HepG2 (cell line): ENCODE measurements at regions not wholly inside any gene's neighbourhood (a gene's known extent, or its start where the extent isn't known, plus 50 kb on each side); places are given as distances from the start of the nearest gene placed in this dataset.

ENCODE experiments used
- DNMT3B ChIP-seq: conservative IDR thresholded peaks from 2 replicates; pipeline ENCODE4 v1.6.1; 2016; ENCODE audit warnings: missing biosample characterization, control low read depth
- DR1 ChIP-seq: sonication (generic); formaldehyde crosslinking; IDR thresholded peaks from 2 replicates; pipeline ENCODE4 v1.8.0; 2021; ENCODE audit warnings: mild to moderate bottlenecking, missing genetic modification reagents, inconsistent platforms
- EP300 ChIP-seq, 3 experiments: sonication (generic) in 1 of 3; formaldehyde crosslinking in 1 of 3; IDR thresholded peaks; 2 replicates each; pipeline versions ENCODE4 v1.5.1 to v1.6.1; 2011 to 2020; ENCODE audit warnings: low read depth in 2 of 3, low read length in 2 of 3, borderline replicate concordance in 1 of 3, improper control_type of control experiment in 1 of 3, mild to moderate bottlenecking in 1 of 3, missing genetic modification reagents in 1 of 3, moderate library complexity in 1 of 3
- FOXM1 ChIP-seq: sonication (generic); formaldehyde crosslinking; IDR thresholded peaks from 2 replicates; pipeline ENCODE4 v1.5.0; 2020; ENCODE audit warnings: missing genetic modification reagents
- JUND ChIP-seq: sonication (generic); formaldehyde crosslinking; IDR thresholded peaks from 2 replicates; pipeline ENCODE4 v1.8.0; 2022; ENCODE audit warnings: mild to moderate bottlenecking, missing genetic modification reagents
- KMT2A ChIP-seq: sonication (generic); formaldehyde crosslinking; IDR thresholded peaks from 2 replicates; pipeline ENCODE4 v1.4.0; 2020; ENCODE audit warnings: missing genetic modification reagents
- SKI ChIP-seq: fragments of 450-650 bp; IDR thresholded peaks from one replicate; pipeline ENCODE4 v1.6.1; 2018; ENCODE audit warnings: mild to moderate bottlenecking; ENCODE audit not compliant: partially characterized antibody
- SP1 ChIP-seq, 2 experiments: fragments of 450-650 bp in 1 of 2; sonication (generic) in 1 of 2; formaldehyde crosslinking in 1 of 2; IDR thresholded peaks; 2 replicates each; pipeline versions ENCODE4 v1.4.0 to v1.6.1; 2016 to 2020; ENCODE audit warnings: missing genetic modification reagents in 1 of 2
- ZKSCAN1 ChIP-seq: fragments of 150-350 bp; IDR thresholded peaks from 2 replicates; pipeline ENCODE4 v1.6.1; 2014; ENCODE audit warnings: low read length
- TF ChIP-seq, protein P1 (sequence below): sonication (generic); formaldehyde crosslinking; IDR thresholded peaks from 2 replicates; pipeline ENCODE4 v1.9.0; 2021; ENCODE audit warnings: missing genetic modification reagents, borderline replicate concordance

DNA sequence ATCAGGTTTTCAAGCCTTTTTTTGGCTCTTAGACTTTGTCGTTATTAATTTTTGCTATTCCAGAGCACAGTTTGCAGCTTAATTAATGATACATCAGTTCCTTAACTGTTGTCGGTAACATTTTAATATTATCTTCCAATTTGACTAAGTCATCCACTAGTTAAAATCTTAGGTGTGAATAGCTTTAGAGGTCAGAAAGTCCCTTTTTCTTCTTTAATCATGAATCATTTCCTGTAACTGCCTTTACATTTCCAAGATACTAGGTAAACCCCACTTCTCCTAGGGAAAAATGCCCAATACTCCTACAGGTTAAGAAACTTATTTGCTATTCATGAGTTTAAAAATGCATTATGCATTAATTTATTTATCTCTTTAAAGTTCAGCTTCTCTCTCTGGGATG is 260.9 kb upstream of the CFAP20DC start:
- no peak for TF ChIP-seq ZKSCAN1
- no peak for TF ChIP-seq JUND (CRISPR knock-in tag)
- no peak for TF ChIP-seq DR1 (CRISPR knock-in tag)
- no peak for TF ChIP-seq KMT2A (CRISPR knock-in tag)
- TF ChIP-seq DNMT3B (CRISPR knock-in tag), result no peak
- TF ChIP-seq SKI, result no peak
- TF ChIP-seq FOXM1 (CRISPR knock-in tag), result no peak
- TF ChIP-seq, protein P1, sequence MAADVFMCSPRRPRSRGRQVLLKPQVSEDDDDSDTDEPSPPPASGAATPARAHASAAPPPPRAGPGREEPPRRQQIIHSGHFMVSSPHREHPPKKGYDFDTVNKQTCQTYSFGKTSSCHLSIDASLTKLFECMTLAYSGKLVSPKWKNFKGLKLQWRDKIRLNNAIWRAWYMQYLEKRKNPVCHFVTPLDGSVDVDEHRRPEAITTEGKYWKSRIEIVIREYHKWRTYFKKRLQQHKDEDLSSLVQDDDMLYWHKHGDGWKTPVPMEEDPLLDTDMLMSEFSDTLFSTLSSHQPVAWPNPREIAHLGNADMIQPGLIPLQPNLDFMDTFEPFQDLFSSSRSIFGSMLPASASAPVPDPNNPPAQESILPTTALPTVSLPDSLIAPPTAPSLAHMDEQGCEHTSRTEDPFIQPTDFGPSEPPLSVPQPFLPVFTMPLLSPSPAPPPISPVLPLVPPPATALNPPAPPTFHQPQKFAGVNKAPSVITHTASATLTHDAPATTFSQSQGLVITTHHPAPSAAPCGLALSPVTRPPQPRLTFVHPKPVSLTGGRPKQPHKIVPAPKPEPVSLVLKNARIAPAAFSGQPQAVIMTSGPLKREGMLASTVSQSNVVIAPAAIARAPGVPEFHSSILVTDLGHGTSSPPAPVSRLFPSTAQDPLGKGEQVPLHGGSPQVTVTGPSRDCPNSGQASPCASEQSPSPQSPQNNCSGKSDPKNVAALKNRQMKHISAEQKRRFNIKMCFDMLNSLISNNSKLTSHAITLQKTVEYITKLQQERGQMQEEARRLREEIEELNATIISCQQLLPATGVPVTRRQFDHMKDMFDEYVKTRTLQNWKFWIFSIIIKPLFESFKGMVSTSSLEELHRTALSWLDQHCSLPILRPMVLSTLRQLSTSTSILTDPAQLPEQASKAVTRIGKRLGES (CRISPR knock-in tag), result no peak
- TF ChIP-seq EP300 (IDR thresholded peaks at IDR 0.05; ENCODE audit: low read depth in 2 of 2, low read length in 2 of 2), result no peak
- TF ChIP-seq EP300 (CRISPR knock-in tag; IDR thresholded peaks at IDR 0.05; ENCODE audit: borderline replicate concordance), result no peak
- TF ChIP-seq SP1 (IDR thresholded peaks at IDR 0.05), result no peak
- TF ChIP-seq SP1 (CRISPR knock-in tag; IDR thresholded peaks at IDR 0.05), result no peak
